K562 (cell line): ENCODE measurements at regions not wholly inside any gene's neighbourhood (a gene's known extent, or its start where the extent isn't known, plus 50 kb on each side); places are given as distances from the start of the nearest gene placed in this dataset.

Source experiments
- ATAC-seq: fragments of 200-7000 bp; cut with Tn5 transposase; 3 replicates; pipeline ENCODE4 v1.9.1; 2020; ENCODE audit warnings: moderate library complexity
- BruUV-seq: library from RNA; stranded (reverse); fragments of 400-500 nt; replicated peaks from 2 replicates; lab custom pipeline; 2021; lab: Mats Ljungman, UMichigan
- CTCF ChIA-PET: fragments of 300-600 bp; formaldehyde crosslinking; extraction: SDS; loops from one replicate; lab custom pipeline; 2021; ENCODE audit warnings: low intra/inter-chr PET ratio; lab: Yijun Ruan, JAX
- POLR2A ChIA-PET: fragments of 300-600, 350-650 bp; sonication (Branson Sonifier 250); formaldehyde crosslinking; extraction: SDS; loops from one replicate; lab custom pipeline; 2021; ENCODE audit warnings: antibody characterized with exemption, inconsistent platforms; lab: Yijun Ruan, JAX
- DNase-seq, 4 experiments: peaks; one replicate each; pipeline versions ENCODE4 v3.0.0 to v3.0.0-alpha.2; 2011 to 2018; ENCODE audit warnings: low spot score in 3 of 4, mixed read lengths in 3 of 4; ENCODE audit errors: extremely low read depth in 1 of 4
- FAIRE-seq: peaks from 2 replicates; lab custom pipeline; 2011; peaks lifted over from hg19 to GRCh38; lab: Jason Lieb, UNC
- H2AFZ ChIP-seq: 2 replicates; pipeline ENCODE4 v1.6.0; 2011; ENCODE audit warnings: low read depth, low read length, control low read depth, inconsistent platforms
- H3K27ac ChIP-seq: fragments of 200-600 bp; 3 replicates; pipeline ENCODE4 v1.8.0; 2011; ENCODE audit warnings: low read depth, mild to moderate bottlenecking, control low read depth, inconsistent platforms, low read length, moderate library complexity, mixed read lengths; ENCODE audit errors: extremely low read depth
- H3K27me3 ChIP-seq, 2 experiments: fragments of 300-600 bp in 1 of 2; 2 replicates in 1 of 2; 3 replicates in 1 of 2; pipeline versions ENCODE4 v1.6.0 to v1.8.0; 2011; ENCODE audit warnings: inconsistent platforms in 2 of 2, low read length in 2 of 2, mild to moderate bottlenecking in 1 of 2, mixed read lengths in 1 of 2, moderate library complexity in 1 of 2; ENCODE audit not compliant: control insufficient read depth in 2 of 2, insufficient read depth in 2 of 2
- H3K36me3 ChIP-seq: fragments of 300-600 bp; 3 replicates; pipeline ENCODE4 v1.8.0; 2011; ENCODE audit warnings: mild to moderate bottlenecking, low read length, inconsistent platforms; ENCODE audit not compliant: control insufficient read depth, insufficient read depth
- H3K4me1 ChIP-seq, 2 experiments: fragments of 200-600 bp in 1 of 2; replicated peaks in 1 of 2; 2 replicates in 1 of 2; 3 replicates in 1 of 2; pipeline versions ENCODE4 v1.5.1 to v1.8.0; 2011; ENCODE audit warnings: inconsistent platforms in 2 of 2, low read length in 2 of 2, mild to moderate bottlenecking in 1 of 2, mixed read lengths in 1 of 2, moderate library complexity in 1 of 2; ENCODE audit not compliant: control insufficient read depth in 2 of 2, insufficient read depth in 2 of 2
- H3K4me2 ChIP-seq: 2 replicates; pipeline ENCODE4 v1.6.1; 2011; ENCODE audit warnings: low read length, control low read depth, inconsistent platforms, mixed read lengths; ENCODE audit not compliant: insufficient read depth
- H3K4me3 ChIP-seq: fragments of 200-600 bp; sonication (generic), shearing (Covaris generic); 2 replicates; pipeline ENCODE4 v1.5.1; 2016; ENCODE audit warnings: control low read depth, inconsistent platforms
- H3K79me2 ChIP-seq: fragments of 200-600 bp; 3 replicates; pipeline ENCODE4 v1.8.0; 2011; ENCODE audit warnings: low read length, inconsistent platforms; ENCODE audit not compliant: control insufficient read depth, insufficient read depth
- H3K9ac ChIP-seq, 2 experiments: 2 replicates each; pipeline versions ENCODE4 v1.6.0 to v1.6.1; 2011; ENCODE audit warnings: low read depth in 2 of 2, low read length in 2 of 2, control low read depth in 1 of 2, inconsistent platforms in 1 of 2, mild to moderate bottlenecking in 1 of 2, mixed read lengths in 1 of 2; ENCODE audit not compliant: insufficient read depth in 1 of 2
- H3K9me1 ChIP-seq: one replicate; pipeline ENCODE4 v1.6.0; 2011; ENCODE audit warnings: inconsistent platforms, mild to moderate bottlenecking, low read length, moderate library complexity; ENCODE audit not compliant: control insufficient read depth, insufficient read depth
- H3K9me3 ChIP-seq: replicated peaks from 2 replicates; pipeline ENCODE4 v1.5.1; 2011; ENCODE audit warnings: low read depth, low read length, inconsistent platforms; ENCODE audit not compliant: control insufficient read depth, insufficient read depth
- H4K20me1 ChIP-seq: replicated peaks from 2 replicates; pipeline ENCODE4 v1.6.1; 2011; ENCODE audit warnings: low read length, inconsistent platforms, mixed read lengths; ENCODE audit not compliant: control insufficient read depth, insufficient read depth
- CEBPG ChIP-seq, 3 experiments: fragments of 200-800 bp in 1 of 3; sonication (Bioruptor generic) in 1 of 3; sonication (generic) in 1 of 3; formaldehyde crosslinking in 1 of 3; IDR thresholded peaks in 2 of 3; conservative IDR thresholded peaks in 1 of 3; 2 replicates each; pipeline versions ENCODE4 v1.6.1 to v1.8.0; 2016 to 2022; ENCODE audit warnings: missing compliant biosample characterization in 2 of 3, missing genetic modification characterization in 2 of 3, mild to moderate bottlenecking in 1 of 3, missing genetic modification reagents in 1 of 3
- GTF2E2 ChIP-seq: fragments of 200-800 bp; sonication (Bioruptor generic); IDR thresholded peaks from 2 replicates; pipeline ENCODE4 v1.6.1; 2016; ENCODE audit warnings: missing genetic modification characterization, missing compliant biosample characterization
- WGBS: fragments of 100-300 bp; shearing (Covaris generic); methylation state at CpG from one replicate; pipeline ENCODE4 v1.1.6; 2016; ENCODE audit warnings: low coverage, mixed read lengths; ENCODE audit not compliant: insufficient coverage; ENCODE audit errors: missing lambda C conversion rate; 5-methylcytosine and 5-hydroxymethylcytosine counted together
- in situ Hi-C: fragments of 300-500 bp; cut with MboI; formaldehyde crosslinking; loops from 4 replicates; pipeline ENCODE4 v1.15.0; 2018; ENCODE audit warnings: inconsistent platforms, mixed read lengths
- intact Hi-C: fragments of 100-400 bp; cut with micrococcal nuclease; formaldehyde crosslinking; loops from 2 replicates; pipeline ENCODE4 v1.14.2; 2022
- TF ChIP-seq, protein P1 (sequence below): fragments of 450-650 bp; IDR thresholded peaks from 2 replicates; pipeline ENCODE4 v1.6.1; 2014; ENCODE audit warnings: low read depth, mild to moderate bottlenecking, moderate library complexity, borderline replicate concordance
- TF ChIP-seq, protein P2 (sequence below): sonication (generic); formaldehyde crosslinking; IDR thresholded peaks from 2 replicates; pipeline ENCODE4 v1.8.0; 2023; ENCODE audit warnings: mild to moderate bottlenecking, missing genetic modification reagents

- H3K4me1 ChIP-seq: peaks cover 9 to 11% of the 10 kb centered on the region in 2 experiments; a peak in 4 of 5 replicates
- H3K4me2 ChIP-seq: no peak overlapping the region
- TF ChIP-seq GTF2E2 (tag) (no peak), CEBPG (CRISPR knock-in tag; IDR thresholded peaks at IDR 0.05) (no peak), CEBPG (tag; conservative IDR thresholded peaks at IDR 0.05 in 1 of 2, IDR thresholded peaks at IDR 0.05 in 1 of 2) (no peak)
- TF ChIP-seq, protein P1, sequence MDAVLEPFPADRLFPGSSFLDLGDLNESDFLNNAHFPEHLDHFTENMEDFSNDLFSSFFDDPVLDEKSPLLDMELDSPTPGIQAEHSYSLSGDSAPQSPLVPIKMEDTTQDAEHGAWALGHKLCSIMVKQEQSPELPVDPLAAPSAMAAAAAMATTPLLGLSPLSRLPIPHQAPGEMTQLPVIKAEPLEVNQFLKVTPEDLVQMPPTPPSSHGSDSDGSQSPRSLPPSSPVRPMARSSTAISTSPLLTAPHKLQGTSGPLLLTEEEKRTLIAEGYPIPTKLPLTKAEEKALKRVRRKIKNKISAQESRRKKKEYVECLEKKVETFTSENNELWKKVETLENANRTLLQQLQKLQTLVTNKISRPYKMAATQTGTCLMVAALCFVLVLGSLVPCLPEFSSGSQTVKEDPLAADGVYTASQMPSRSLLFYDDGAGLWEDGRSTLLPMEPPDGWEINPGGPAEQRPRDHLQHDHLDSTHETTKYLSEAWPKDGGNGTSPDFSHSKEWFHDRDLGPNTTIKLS: no peak
- TF ChIP-seq, protein P2, sequence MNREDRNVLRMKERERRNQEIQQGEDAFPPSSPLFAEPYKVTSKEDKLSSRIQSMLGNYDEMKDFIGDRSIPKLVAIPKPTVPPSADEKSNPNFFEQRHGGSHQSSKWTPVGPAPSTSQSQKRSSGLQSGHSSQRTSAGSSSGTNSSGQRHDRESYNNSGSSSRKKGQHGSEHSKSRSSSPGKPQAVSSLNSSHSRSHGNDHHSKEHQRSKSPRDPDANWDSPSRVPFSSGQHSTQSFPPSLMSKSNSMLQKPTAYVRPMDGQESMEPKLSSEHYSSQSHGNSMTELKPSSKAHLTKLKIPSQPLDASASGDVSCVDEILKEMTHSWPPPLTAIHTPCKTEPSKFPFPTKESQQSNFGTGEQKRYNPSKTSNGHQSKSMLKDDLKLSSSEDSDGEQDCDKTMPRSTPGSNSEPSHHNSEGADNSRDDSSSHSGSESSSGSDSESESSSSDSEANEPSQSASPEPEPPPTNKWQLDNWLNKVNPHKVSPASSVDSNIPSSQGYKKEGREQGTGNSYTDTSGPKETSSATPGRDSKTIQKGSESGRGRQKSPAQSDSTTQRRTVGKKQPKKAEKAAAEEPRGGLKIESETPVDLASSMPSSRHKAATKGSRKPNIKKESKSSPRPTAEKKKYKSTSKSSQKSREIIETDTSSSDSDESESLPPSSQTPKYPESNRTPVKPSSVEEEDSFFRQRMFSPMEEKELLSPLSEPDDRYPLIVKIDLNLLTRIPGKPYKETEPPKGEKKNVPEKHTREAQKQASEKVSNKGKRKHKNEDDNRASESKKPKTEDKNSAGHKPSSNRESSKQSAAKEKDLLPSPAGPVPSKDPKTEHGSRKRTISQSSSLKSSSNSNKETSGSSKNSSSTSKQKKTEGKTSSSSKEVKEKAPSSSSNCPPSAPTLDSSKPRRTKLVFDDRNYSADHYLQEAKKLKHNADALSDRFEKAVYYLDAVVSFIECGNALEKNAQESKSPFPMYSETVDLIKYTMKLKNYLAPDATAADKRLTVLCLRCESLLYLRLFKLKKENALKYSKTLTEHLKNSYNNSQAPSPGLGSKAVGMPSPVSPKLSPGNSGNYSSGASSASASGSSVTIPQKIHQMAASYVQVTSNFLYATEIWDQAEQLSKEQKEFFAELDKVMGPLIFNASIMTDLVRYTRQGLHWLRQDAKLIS: no peak
- no peak overlapping the region for H3K4me3 ChIP-seq
- ATAC-seq: no peak
- no peak overlapping the region for H3K9ac ChIP-seq
- ChIA-PET CTCF (no interaction called here), POLR2A (interaction anchor here (0.7 to 1.1 kb wide), 3 partner anchors 20 to 383 kb away, joined by 3 read pairs; no protein-coding TSS in a partner anchor)
- H3K36me3 ChIP-seq: no peaks in the 10 kb centered on the region
- H3K79me2 ChIP-seq: no peaks in the 10 kb centered on the region
- no peak for DNase-seq
- no peak overlapping the region for H2AFZ ChIP-seq
- H3K27ac ChIP-seq: no peak overlapping the region
- 39% methylated on average over 3 of the region's 3 CpGs for WGBS
- FAIRE-seq: no peak
- BruUV-seq: no TSS peak
- no peaks in the 10 kb centered on the region for H3K9me3 ChIP-seq
- no peaks in the 10 kb centered on the region for H4K20me1 ChIP-seq
- H3K9me1 ChIP-seq: no peaks in the 10 kb centered on the region
- intact Hi-C loops: no loop called here
- H3K27me3 ChIP-seq: no peaks in the 10 kb centered on the region; a peak in 1 of 5 replicates
- in situ Hi-C loops: no loop called here
Measured at GRCh38 chr9:129525656-129526196, 95.2 kb downstream of the C9orf50 start.
